ENCODE measurements at regions not wholly inside any gene's neighbourhood (a gene's known extent, or its start where the extent isn't known, plus 50 kb on each side); places are given as distances from the start of the nearest gene placed in this dataset.

GRCh38 chr3:31343075-31343474, 189.7 kb upstream of the STT3B start:
- no peak for TF ChIP-seq CTCF (IDR thresholded peaks at IDR 0.05)
- TF ChIP-seq POLR2A (IDR thresholded peaks at IDR 0.05): no peak

Measured in vagina (tissue), 2 donors.